Endothelial cell of umbilical vein (primary cell): ENCODE measurements at regions not wholly inside any gene's neighbourhood (a gene's known extent, or its start where the extent isn't known, plus 50 kb on each side); places are given as distances from the start of the nearest gene placed in this dataset.

Source experiments
- BruUV-seq: library from RNA; stranded (reverse); fragments of 400-500 nt; replicated peaks from 2 replicates; lab custom pipeline; 2021; lab: Mats Ljungman, UMichigan
- CTCF ChIA-PET: fragments of 300-600, 350-600 bp; sonication (Branson Sonifier 250); formaldehyde crosslinking; loops from one replicate; lab custom pipeline; 2021; ENCODE audit warnings: antibody characterized with exemption, inconsistent platforms; lab: Charles Lee
- POLR2A ChIA-PET: fragments of 300-600, 350-600 bp; sonication (Branson Sonifier 250); formaldehyde crosslinking; loops from one replicate; lab custom pipeline; 2021; ENCODE audit warnings: antibody characterized with exemption, inconsistent platforms; lab: Charles Lee
- DNase-seq: peaks from one replicate; pipeline ENCODE4 v3.0.0-alpha.2; 2011; ENCODE audit warnings: low read depth, low spot score
- FAIRE-seq: peaks from 2 replicates; lab custom pipeline; 2011; peaks lifted over from hg19 to GRCh38; lab: Jason Lieb, UNC
- H2AFZ ChIP-seq: 2 replicates; pipeline ENCODE4 v1.6.0; 2012; ENCODE audit warnings: low read depth, low read length, control low read depth, inconsistent platforms
- H3K27ac ChIP-seq: 2 replicates; pipeline ENCODE4 v1.5.1; 2011; ENCODE audit warnings: low read depth, mild to moderate bottlenecking, control low read depth, low read length, moderate library complexity; ENCODE audit not compliant: insufficient read depth
- H3K27me3 ChIP-seq, 2 experiments: 2 replicates each; pipeline versions ENCODE4 v1.6.0 to v1.6.1; 2011; ENCODE audit warnings: low read length in 2 of 2, mixed read lengths in 1 of 2; ENCODE audit not compliant: control insufficient read depth in 2 of 2, insufficient read depth in 2 of 2
- H3K36me3 ChIP-seq, 2 experiments: 2 replicates in 1 of 2; 3 replicates in 1 of 2; pipeline ENCODE4 v1.5.1; 2011; ENCODE audit warnings: low read length in 2 of 2, mild to moderate bottlenecking in 1 of 2, moderate library complexity in 1 of 2; ENCODE audit not compliant: control insufficient read depth in 2 of 2, insufficient read depth in 2 of 2; ENCODE audit errors: extremely low read depth in 1 of 2
- H3K4me1 ChIP-seq: 3 replicates; pipeline ENCODE4 v1.5.1; 2011; ENCODE audit warnings: mild to moderate bottlenecking, low read length; ENCODE audit not compliant: control insufficient read depth, insufficient read depth; ENCODE audit errors: extremely low read depth
- H3K4me2 ChIP-seq: 2 replicates; pipeline ENCODE4 v1.6.1; 2011; ENCODE audit warnings: low read length, control low read depth, mixed read lengths; ENCODE audit not compliant: insufficient read depth
- H3K4me3 ChIP-seq, 3 experiments: fragments of 200-600 bp in 1 of 3; sonication (generic), shearing (Covaris generic) in 1 of 3; replicated peaks in 1 of 3; 2 replicates each; pipeline ENCODE4 v1.5.1; 2011 to 2016; ENCODE audit warnings: control low read depth in 3 of 3, low read length in 3 of 3, mild to moderate bottlenecking in 2 of 3, inconsistent platforms in 1 of 3, low read depth in 1 of 3, moderate library complexity in 1 of 3; ENCODE audit not compliant: insufficient read depth in 1 of 3
- H3K79me2 ChIP-seq: 2 replicates; pipeline ENCODE4 v1.6.0; 2012; ENCODE audit warnings: low read length, inconsistent platforms; ENCODE audit not compliant: control insufficient read depth, insufficient read depth
- H3K9ac ChIP-seq: replicated peaks from 2 replicates; pipeline ENCODE3; 2011; ENCODE audit warnings: low read length, control low read depth; ENCODE audit not compliant: insufficient read depth; ENCODE audit errors: extremely low read depth
- H3K9me1 ChIP-seq: replicated peaks from 3 replicates; pipeline ENCODE4 v1.6.0; 2011; ENCODE audit warnings: mild to moderate bottlenecking, low read length; ENCODE audit not compliant: control insufficient read depth, insufficient read depth; ENCODE audit errors: extremely low read depth
- H3K9me3 ChIP-seq: replicated peaks from 2 replicates; pipeline ENCODE4 v1.5.1; 2012; ENCODE audit warnings: low read length, inconsistent platforms; ENCODE audit not compliant: control insufficient read depth, insufficient read depth
- H4K20me1 ChIP-seq: replicated peaks from 2 replicates; pipeline ENCODE3; 2011; ENCODE audit warnings: mild to moderate bottlenecking, low read length; ENCODE audit not compliant: control insufficient read depth, insufficient read depth; ENCODE audit errors: extremely low read depth
- EZH2 ChIP-seq: IDR thresholded peaks from 2 replicates; pipeline ENCODE4 v1.6.1; 2012; ENCODE audit warnings: borderline replicate concordance, low read depth, mild to moderate bottlenecking, moderate library complexity, low read length, inconsistent platforms; ENCODE audit not compliant: severe bottlenecking
- FOS ChIP-seq: IDR thresholded peaks from 2 replicates; pipeline ENCODE4 v1.6.1; 2011; ENCODE audit warnings: mild to moderate bottlenecking, low read length, moderate library complexity, borderline replicate concordance; ENCODE audit not compliant: insufficient read depth
- GATA2 ChIP-seq: IDR thresholded peaks from 2 replicates; pipeline ENCODE4 v1.7.0; 2011; ENCODE audit warnings: low read depth, mild to moderate bottlenecking, moderate library complexity, mixed read lengths, low read length; ENCODE audit not compliant: insufficient read length, insufficient read depth
- JUN ChIP-seq: IDR thresholded peaks from 2 replicates; pipeline ENCODE4 v1.6.1; 2011; ENCODE audit warnings: borderline replicate concordance, low read depth; ENCODE audit not compliant: insufficient read length, insufficient read depth
- MAX ChIP-seq: IDR thresholded peaks from 2 replicates; pipeline ENCODE4 v1.6.1; 2011; ENCODE audit not compliant: insufficient read depth, insufficient read length
- MYC ChIP-seq: IDR thresholded peaks from one replicate; pipeline ENCODE4 v1.6.1; 2011; ENCODE audit warnings: mild to moderate bottlenecking, low read depth, low read length
- POLR2A ChIP-seq: IDR thresholded peaks from 2 replicates; pipeline ENCODE4 v1.6.1; 2012; ENCODE audit warnings: low read depth, mild to moderate bottlenecking, control low read depth, low read length
- POLR2AphosphoS5 ChIP-seq: IDR thresholded peaks from 2 replicates; pipeline ENCODE4 v1.6.1; 2012; ENCODE audit warnings: low read depth, mild to moderate bottlenecking, control low read depth, low read length, moderate library complexity; ENCODE audit not compliant: insufficient read depth
- dilution Hi-C: fragments of 300-500 bp; cut with MboI; formaldehyde crosslinking; loops from one replicate; pipeline ENCODE4 v1.15.0; 2019; ENCODE audit warnings: low sequenced_read_pairs; ENCODE audit not compliant: extremely low pct_ligation_motif_present
- intact Hi-C: fragments of 100-400 bp; cut with micrococcal nuclease; formaldehyde crosslinking; loops from one replicate; pipeline ENCODE4 v1.10.0; 2022
- TF ChIP-seq, protein P1 (sequence below), 2 donors: IDR thresholded peaks; 1 replicate in 1 of 2; 2 replicates in 1 of 2; pipeline ENCODE4 v1.5.1; 2011; ENCODE audit warnings: low read length in 2 of 2, mild to moderate bottlenecking in 2 of 2, moderate library complexity in 2 of 2, control low read depth in 1 of 2, inconsistent platforms in 1 of 2, low read depth in 1 of 2; ENCODE audit not compliant: insufficient read depth in 1 of 2; ENCODE audit errors: extremely low read depth in 1 of 2

GRCh38 chr12:60137513-60137912 lies 541.7 kb downstream of the SLC16A7 start:
- intact Hi-C loops, result no loop called here
- TF ChIP-seq EZH2 (no peak), FOS (no peak), POLR2AphosphoS5 (no peak), JUN (no peak), MYC (no peak), POLR2A (no peak), MAX (no peak), GATA2 (no peak)
- TF ChIP-seq, protein P1, sequence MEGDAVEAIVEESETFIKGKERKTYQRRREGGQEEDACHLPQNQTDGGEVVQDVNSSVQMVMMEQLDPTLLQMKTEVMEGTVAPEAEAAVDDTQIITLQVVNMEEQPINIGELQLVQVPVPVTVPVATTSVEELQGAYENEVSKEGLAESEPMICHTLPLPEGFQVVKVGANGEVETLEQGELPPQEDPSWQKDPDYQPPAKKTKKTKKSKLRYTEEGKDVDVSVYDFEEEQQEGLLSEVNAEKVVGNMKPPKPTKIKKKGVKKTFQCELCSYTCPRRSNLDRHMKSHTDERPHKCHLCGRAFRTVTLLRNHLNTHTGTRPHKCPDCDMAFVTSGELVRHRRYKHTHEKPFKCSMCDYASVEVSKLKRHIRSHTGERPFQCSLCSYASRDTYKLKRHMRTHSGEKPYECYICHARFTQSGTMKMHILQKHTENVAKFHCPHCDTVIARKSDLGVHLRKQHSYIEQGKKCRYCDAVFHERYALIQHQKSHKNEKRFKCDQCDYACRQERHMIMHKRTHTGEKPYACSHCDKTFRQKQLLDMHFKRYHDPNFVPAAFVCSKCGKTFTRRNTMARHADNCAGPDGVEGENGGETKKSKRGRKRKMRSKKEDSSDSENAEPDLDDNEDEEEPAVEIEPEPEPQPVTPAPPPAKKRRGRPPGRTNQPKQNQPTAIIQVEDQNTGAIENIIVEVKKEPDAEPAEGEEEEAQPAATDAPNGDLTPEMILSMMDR (IDR thresholded peaks at IDR 0.05; ENCODE audit: extremely low read depth in 1 of 2, insufficient read depth in 1 of 2, low read depth in 1 of 2, low read length in 2 of 2), result no peak
- Histone ChIP-seq H4K20me1 (no peaks in the 10 kb centered on the region), H3K9me3 (no peaks in the 10 kb centered on the region), H2AFZ (peak overlapping the region; percentile 19), H3K79me2 (no peaks in the 10 kb centered on the region), H3K4me3 (no peak overlapping the region), H3K4me2 (no peak overlapping the region), H3K36me3 (no peaks in the 10 kb centered on the region), H3K9ac (no peak overlapping the region), H3K27me3 (no peaks in the 10 kb centered on the region), H3K27ac (no peak overlapping the region), H3K9me1 (no peaks in the 10 kb centered on the region), H3K4me1 (no peaks in the 10 kb centered on the region)
- DNase-seq (no peak), FAIRE-seq (no peak)
- POLR2A ChIA-PET, result no interaction called here
- no TSS peak for BruUV-seq
- CTCF ChIA-PET, result interaction anchor here (1.6 kb wide), 1 partner anchor 18 kb away, joined by 3 read pairs; no protein-coding TSS in a partner anchor
- dilution Hi-C loops, result no loop called here
